Mesodermal cell (in vitro differentiated cells): ENCODE measurements at regions not wholly inside any gene's neighbourhood (a gene's known extent, or its start where the extent isn't known, plus 50 kb on each side); places are given as distances from the start of the nearest gene placed in this dataset.
"Not testable (repeated sequence)": the region's sequence is repeated elsewhere in the genome, so short reads cannot be mapped to it uniquely, and the experiment has no call there.

ENCODE experiments used
- H3K27ac ChIP-seq: 2 replicates; pipeline ENCODE4 v1.7.0; 2013; ENCODE audit warnings: mild to moderate bottlenecking, low read depth, low read length, moderate library complexity; ENCODE audit not compliant: severe bottlenecking
- H3K36me3 ChIP-seq: 2 replicates; pipeline ENCODE4 v1.7.1; 2013; ENCODE audit warnings: mild to moderate bottlenecking, low read length, moderate library complexity; ENCODE audit not compliant: control insufficient read depth, insufficient read depth
- H3K4me1 ChIP-seq: one replicate; pipeline ENCODE4 v1.7.1; 2013; ENCODE audit warnings: mild to moderate bottlenecking, low read length; ENCODE audit not compliant: insufficient read depth, control insufficient read depth, poor library complexity, severe bottlenecking
- H3K4me3 ChIP-seq: 2 replicates; pipeline ENCODE4 v1.7.0; 2013; ENCODE audit warnings: low read length, control low read depth, mild to moderate bottlenecking; ENCODE audit not compliant: insufficient read depth, poor library complexity, severe bottlenecking; ENCODE audit errors: extremely low read depth
- H3K9me3 ChIP-seq: 2 replicates; pipeline ENCODE4 v1.7.1; 2013; ENCODE audit warnings: mild to moderate bottlenecking, low read length, moderate library complexity; ENCODE audit not compliant: control insufficient read depth
- WGBS, 2 experiments: methylation state at CpG; one replicate each; pipeline ENCODE4 v1.1.5; 2013; ENCODE audit warnings: missing lambda C conversion rate in 2 of 2; ENCODE audit not compliant: insufficient coverage in 2 of 2; 5-methylcytosine and 5-hydroxymethylcytosine counted together

DNA sequence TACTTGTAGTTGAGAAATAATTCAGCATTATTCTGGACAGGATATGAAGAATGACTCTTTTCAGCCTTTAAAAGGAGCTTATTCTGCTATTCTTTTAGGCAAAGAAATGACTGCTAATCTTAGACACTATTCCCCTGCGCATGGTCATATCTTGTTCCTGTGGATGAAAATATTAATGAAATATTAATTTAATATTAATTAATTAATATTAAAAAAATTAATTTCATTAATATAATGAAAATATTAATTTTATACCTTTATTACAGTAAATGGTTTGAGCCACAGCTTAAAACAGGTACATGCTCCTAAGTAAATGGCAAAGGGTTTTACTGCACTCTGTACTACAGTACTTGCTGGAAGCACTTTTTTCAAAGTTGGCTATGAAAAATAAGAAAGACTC is 890.1 kb upstream of the PIK3C3 start:
- no peak overlapping the region for H3K27ac ChIP-seq
- no peaks in the 10 kb centered on the region for H3K36me3 ChIP-seq
- no peaks in the 10 kb centered on the region for H3K9me3 ChIP-seq
- H3K4me3 ChIP-seq: no peak overlapping the region
- no peaks in the 10 kb centered on the region for H3K4me1 ChIP-seq
- no CpG with 5 or more reads among the region's 1 CpG for WGBS, 2 experiments

DNA sequence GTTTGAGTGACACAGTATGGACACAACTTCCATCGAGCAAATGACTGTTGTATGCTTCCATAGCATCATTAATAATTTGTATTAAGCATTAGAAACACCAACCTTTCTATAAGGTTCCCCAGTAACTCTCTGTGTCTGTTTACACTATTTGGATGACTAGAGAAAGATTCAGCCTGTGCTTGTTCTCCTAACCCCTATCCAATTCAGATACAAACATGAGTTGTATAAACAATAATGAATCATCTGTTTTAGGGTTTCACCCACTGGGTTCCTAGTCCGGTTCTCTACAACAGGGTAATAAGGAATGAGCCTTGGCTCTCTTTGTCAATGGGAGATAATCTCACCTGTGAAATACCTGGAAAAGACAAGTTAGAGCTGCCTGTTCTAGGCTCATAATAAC is 894.1 kb upstream of the PIK3C3 start:
- Histone ChIP-seq H3K4me3 (no peak overlapping the region), H3K27ac (no peak overlapping the region), H3K36me3 (no peaks in the 10 kb centered on the region), H3K4me1 (no peaks in the 10 kb centered on the region), H3K9me3 (no peaks in the 10 kb centered on the region)
- WGBS, 2 experiments: no CpG with 5 or more reads among the region's 2 CpGs

DNA sequence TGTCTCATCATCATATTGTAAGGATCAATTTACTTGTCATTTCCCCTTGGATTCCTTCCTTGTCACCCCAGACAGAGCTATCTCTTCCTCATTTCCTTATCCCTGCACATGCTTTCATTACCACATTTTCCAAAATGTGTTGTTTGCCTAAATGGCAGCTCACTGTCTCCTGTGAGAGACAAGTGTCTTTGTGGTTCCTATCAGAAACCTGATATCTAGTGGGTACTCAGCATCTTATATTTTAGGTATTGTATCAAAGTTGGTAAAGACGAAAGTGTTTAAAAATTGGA is 896.0 kb upstream of the PIK3C3 start:
- H3K27ac ChIP-seq: no peak overlapping the region
- H3K9me3 ChIP-seq: no peaks in the 10 kb centered on the region
- no peaks in the 10 kb centered on the region for H3K4me1 ChIP-seq
- H3K4me3 ChIP-seq: no peak overlapping the region
- no peaks in the 10 kb centered on the region for H3K36me3 ChIP-seq
- WGBS, 2 experiments: 57 to 89% methylated on average over 1 of the region's 1 CpG

DNA sequence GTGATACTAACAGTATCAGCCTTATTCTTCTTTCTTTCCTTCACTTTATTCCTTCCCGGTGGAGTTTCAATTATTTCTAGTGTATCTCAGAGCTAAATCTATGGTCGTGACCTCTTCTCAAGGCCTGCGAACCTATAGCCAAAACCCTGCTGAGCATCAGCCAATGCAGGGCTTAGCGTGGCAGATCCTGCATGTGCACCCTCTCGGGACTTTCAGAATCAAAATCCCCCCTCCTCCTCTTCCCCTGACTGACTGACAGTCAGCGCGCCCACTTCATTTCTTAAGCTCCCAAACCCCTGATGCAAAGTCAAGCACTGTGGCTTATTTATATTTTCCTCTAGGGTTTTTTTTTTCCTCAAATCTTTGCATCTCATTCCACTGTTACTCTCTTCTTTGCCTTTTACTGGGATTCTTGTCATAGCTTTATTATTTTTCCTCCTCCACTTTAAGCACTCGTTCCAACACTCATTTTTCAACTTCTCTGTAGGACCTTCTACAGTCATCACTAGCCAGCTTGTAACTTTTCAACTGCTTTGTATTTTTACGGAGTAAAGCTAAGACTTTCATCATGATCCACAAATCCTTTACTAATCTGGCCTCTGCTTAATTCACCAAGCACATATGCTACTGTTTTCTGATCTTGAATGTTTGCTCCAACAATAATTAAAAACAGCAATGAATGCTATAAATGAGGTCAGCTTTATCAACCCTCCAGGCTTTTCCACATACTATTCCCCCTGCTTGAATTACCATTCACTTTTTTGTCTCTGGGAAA is 896.5 kb upstream of the PIK3C3 start:
- 90 to 95% methylated on average over 7 to 8 of the region's 9 CpGs for WGBS, 2 experiments

DNA sequence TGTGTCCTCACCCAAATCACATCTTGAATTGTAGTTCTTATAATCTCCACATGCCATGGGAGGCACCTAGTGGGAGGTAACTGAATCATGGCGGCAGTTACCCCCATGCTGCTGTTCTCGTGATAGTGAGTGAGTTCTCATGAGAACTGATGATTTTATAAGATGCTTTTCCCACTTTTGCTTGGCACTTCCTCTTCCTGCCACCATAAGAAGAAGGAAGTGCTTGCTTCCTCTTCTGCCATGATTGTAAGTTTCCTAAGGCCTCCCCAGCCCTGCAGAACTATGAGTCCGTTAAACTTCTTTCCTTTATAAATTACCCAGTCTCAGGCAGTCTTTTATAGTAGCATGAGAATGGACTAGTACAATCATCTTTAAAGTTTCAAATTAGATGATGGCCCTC is 902.4 kb upstream of the PIK3C3 start:
- Histone ChIP-seq H3K4me3 (no peak overlapping the region), H3K36me3 (no peaks in the 10 kb centered on the region), H3K9me3 (no peaks in the 10 kb centered on the region), H3K27ac (no peak overlapping the region), H3K4me1 (no peaks in the 10 kb centered on the region)
- 100% methylated on average over 1 of the region's 3 CpGs; no CpG with 5 or more reads in 1 of the 2 experiments for WGBS, 2 experiments

More for the DNA sequence above, 896.5 kb upstream of the PIK3C3 start:
- Histone ChIP-seq H3K9me3 (no peaks in the 10 kb centered on the region), H3K4me1 (no peaks in the 10 kb centered on the region), H3K4me3 (no peak overlapping the region), H3K27ac (no peak overlapping the region), H3K36me3 (no peaks in the 10 kb centered on the region)

DNA sequence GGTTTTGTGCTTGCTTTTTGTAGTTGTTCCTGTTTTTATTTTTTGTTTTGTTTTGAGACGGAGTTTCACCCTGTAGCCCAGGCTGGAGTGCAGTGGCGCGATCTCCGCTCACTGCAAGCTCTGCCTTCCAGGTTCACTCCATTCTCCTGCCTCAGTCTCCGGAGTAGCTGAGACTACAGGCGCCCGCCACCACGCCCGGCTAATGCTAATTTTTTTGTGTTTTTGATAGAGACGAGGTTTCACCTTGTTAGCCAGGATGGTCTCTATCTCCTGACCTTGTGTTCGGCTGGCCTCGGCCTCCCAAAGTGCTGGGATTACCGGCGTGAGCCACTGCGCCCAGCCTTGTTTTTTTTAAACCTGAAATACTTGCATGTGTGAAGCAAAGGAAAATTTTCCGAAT is 908.8 kb upstream of the PIK3C3 start:
- not testable (repeated sequence) for H3K4me1 ChIP-seq, H3K36me3 ChIP-seq, H3K9me3 ChIP-seq, H3K27ac ChIP-seq, H3K4me3 ChIP-seq
- whole genome bisulfite sequencing, 2 experiments: 93 to 97% methylated on average over 6 to 10 of the region's 16 CpGs

DNA sequence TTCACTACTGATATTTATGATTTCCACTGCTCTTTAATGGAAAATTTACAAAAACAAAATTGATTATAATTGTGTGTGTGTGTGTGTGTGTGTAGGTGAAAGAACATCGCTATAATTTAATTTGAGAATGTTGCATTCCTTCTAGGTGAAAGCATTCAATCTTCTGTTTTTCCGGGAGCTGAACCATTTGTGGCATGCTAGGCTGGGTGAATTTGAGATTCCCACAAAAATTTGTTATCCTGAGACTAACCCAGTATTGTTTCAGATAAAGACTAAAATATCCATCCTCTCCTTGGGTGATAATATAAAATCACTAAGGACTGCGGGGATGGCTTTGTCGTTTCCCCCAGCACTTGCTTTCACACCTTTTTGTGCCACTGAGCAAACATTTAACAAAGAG is 911.2 kb upstream of the PIK3C3 start:
- no peaks in the 10 kb centered on the region for H3K4me1 ChIP-seq
- H3K36me3 ChIP-seq: no peaks in the 10 kb centered on the region
- no peaks in the 10 kb centered on the region for H3K9me3 ChIP-seq
- H3K27ac ChIP-seq: no peak overlapping the region
- no peak overlapping the region for H3K4me3 ChIP-seq
- WGBS, 2 experiments: 90 to 100% methylated on average over 1 to 2 of the region's 4 CpGs

DNA sequence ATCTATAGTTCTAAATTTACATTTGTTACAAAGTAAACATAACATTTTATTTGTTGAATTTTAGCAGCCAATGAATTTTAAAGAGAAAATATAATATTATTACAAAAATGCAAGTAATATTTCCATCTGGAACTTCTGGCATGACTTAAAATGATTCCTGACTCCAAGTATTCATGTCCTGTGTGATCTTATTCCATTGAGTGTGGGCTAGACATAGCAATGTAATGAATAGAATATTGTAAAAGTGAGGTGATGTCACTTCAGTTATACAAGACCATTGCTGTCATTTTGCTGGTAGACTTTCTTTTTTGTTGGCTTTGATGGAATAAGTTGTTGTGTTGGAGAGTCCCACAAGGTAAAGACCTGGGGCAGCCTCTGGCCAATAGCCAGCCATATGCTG is 912.2 kb upstream of the PIK3C3 start:
- no peaks in the 10 kb centered on the region for H3K9me3 ChIP-seq
- H3K4me3 ChIP-seq: no peak overlapping the region
- H3K4me1 ChIP-seq: no peaks in the 10 kb centered on the region
- no peaks in the 10 kb centered on the region for H3K36me3 ChIP-seq
- H3K27ac ChIP-seq: no peak overlapping the region

DNA sequence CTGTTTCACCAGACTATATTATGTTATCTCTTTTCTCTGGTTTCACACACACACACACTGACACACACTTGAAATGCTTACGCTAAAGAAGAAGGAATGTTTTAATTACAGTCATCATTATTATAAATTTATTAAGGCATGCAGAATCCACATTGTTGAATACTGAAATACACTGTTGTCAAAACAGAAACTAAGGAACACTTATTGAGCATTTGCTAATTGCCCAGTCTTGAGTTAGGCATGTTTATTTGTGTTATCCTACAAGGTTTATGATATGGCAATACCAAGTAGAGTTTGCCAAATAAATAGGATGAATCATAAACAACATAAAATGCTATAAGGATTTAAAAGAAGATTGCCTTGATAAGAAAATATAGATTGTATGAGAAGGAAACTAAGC is 917.0 kb upstream of the PIK3C3 start:
- H3K9me3 ChIP-seq: no peaks in the 10 kb centered on the region
- no peaks in the 10 kb centered on the region for H3K4me1 ChIP-seq
- H3K4me3 ChIP-seq: no peak overlapping the region
- H3K36me3 ChIP-seq: no peaks in the 10 kb centered on the region
- no peak overlapping the region for H3K27ac ChIP-seq
- no CpG with 5 or more reads among the region's 1 CpG for WGBS, 2 experiments

DNA sequence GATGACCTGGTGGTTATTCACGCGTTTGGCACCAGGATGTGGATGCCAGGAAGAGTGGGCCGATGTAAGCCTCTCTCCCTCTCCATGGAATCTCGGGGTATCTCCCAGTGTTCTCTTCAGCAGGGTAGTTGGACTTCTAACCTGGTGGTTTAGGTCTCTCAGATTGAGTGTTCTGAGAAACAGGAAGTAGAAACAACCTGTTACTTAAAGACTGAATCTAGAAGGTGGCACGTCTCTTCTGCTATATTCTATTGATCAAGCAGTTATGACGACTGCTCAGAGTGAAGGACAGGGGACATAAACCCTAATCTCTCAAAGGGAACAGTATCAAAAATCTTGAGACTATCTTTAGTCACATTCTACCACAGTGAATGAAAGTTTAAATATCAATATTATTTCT is 918.7 kb upstream of the PIK3C3 start:
- H3K4me1 ChIP-seq: no peaks in the 10 kb centered on the region
- 91% methylated on average over 4 of the region's 6 CpGs; no CpG with 5 or more reads in 1 of the 2 experiments for WGBS, 2 experiments

DNA sequence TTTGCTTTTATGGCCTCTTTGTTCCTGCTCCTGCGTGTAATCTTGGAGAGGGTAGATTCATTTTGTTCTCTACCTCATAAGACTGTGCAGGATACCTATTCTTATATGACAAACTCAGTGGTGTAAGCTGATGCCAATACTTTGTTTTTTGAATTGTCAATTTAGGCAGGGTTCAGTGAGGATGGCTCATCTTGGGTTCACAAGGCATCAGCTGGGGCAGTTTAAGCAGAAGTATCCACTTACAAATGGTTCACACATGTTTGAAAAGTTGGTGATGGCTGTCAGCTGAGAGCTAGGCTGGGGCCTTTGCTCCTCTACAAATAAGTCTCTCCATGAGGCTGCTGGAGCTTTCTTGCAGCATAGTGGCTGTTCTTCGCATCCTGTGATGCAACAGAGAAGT is 920.6 kb upstream of the PIK3C3 start:
- 100% methylated on average over 1 of the region's 2 CpGs; no CpG with 5 or more reads in 1 of the 2 experiments for WGBS, 2 experiments

More for the DNA sequence above, 918.7 kb upstream of the PIK3C3 start:
- no peak overlapping the region for H3K27ac ChIP-seq
- H3K4me3 ChIP-seq: no peak overlapping the region
- H3K9me3 ChIP-seq: no peaks in the 10 kb centered on the region
- no peaks in the 10 kb centered on the region for H3K36me3 ChIP-seq

More for the DNA sequence above, 920.6 kb upstream of the PIK3C3 start:
- H3K4me3 ChIP-seq: no peak overlapping the region
- H3K9me3 ChIP-seq: no peaks in the 10 kb centered on the region
- no peaks in the 10 kb centered on the region for H3K36me3 ChIP-seq
- H3K27ac ChIP-seq: no peak overlapping the region
- no peaks in the 10 kb centered on the region for H3K4me1 ChIP-seq
